Tibial nerve (tissue), 4 donors: ENCODE measurements at regions not wholly inside any gene's neighbourhood (a gene's known extent, or its start where the extent isn't known, plus 50 kb on each side); places are given as distances from the start of the nearest gene placed in this dataset.

Experiments
- CTCF ChIP-seq, 5 experiments: fragments of 200-600 bp in 3 of 5; fragments of 450-650 bp in 2 of 5; sonication (generic) in 3 of 5; IDR thresholded peaks; one replicate each; pipeline ENCODE4 v1.5.1; 2016 to 2019; ENCODE audit warnings: antibody characterized with exemption in 5 of 5, mild to moderate bottlenecking in 3 of 5, moderate library complexity in 2 of 5
- EP300 ChIP-seq, 2 donors: sonication (generic); formaldehyde crosslinking; IDR thresholded peaks; one replicate each; pipeline ENCODE4 v1.6.1; 2017; ENCODE audit warnings: antibody characterized with exemption in 2 of 2, mild to moderate bottlenecking in 1 of 2
- POLR2A ChIP-seq, 2 donors: fragments of 450-650 bp; IDR thresholded peaks; one replicate each; pipeline ENCODE4 v1.6.1; 2017; ENCODE audit warnings: antibody characterized with exemption in 2 of 2, mild to moderate bottlenecking in 2 of 2, moderate library complexity in 2 of 2

GRCh38 chr7:137147338-137147720, 196.2 kb downstream of the PTN start:
- TF ChIP-seq CTCF (IDR thresholded peaks at IDR 0.05) (no peak), EP300 (IDR thresholded peaks at IDR 0.05) (no peak), POLR2A (IDR thresholded peaks at IDR 0.05) (no peak)
